Keratinocyte (primary cell): ENCODE measurements at regions not wholly inside any gene's neighbourhood (a gene's known extent, or its start where the extent isn't known, plus 50 kb on each side); places are given as distances from the start of the nearest gene placed in this dataset.

ENCODE experiments used
- DNase-seq: peaks from one replicate; pipeline ENCODE4 v3.0.0-alpha.2; 2011; ENCODE audit warnings: low read depth, missing footprints, low spot score
- FAIRE-seq: peaks from 2 replicates; lab custom pipeline; 2011; peaks lifted over from hg19 to GRCh38; lab: Jason Lieb, UNC
- H2AFZ ChIP-seq: 2 replicates; pipeline ENCODE4 v1.6.0; 2012; ENCODE audit warnings: low read length, control low read depth, inconsistent platforms; ENCODE audit not compliant: control insufficient read depth
- H3K27ac ChIP-seq: 2 replicates; pipeline ENCODE4 v1.5.1; 2011; ENCODE audit warnings: low read length; ENCODE audit not compliant: control insufficient read depth, insufficient read depth
- H3K27me3 ChIP-seq: 3 replicates; pipeline ENCODE4 v1.6.0; 2011; ENCODE audit warnings: low read length; ENCODE audit not compliant: control insufficient read depth, insufficient read depth; ENCODE audit errors: extremely low read depth
- H3K36me3 ChIP-seq, 2 experiments: 2 replicates in 1 of 2; 3 replicates in 1 of 2; pipeline ENCODE4 v1.5.1; 2011; ENCODE audit warnings: low read length in 2 of 2, mild to moderate bottlenecking in 1 of 2; ENCODE audit not compliant: control insufficient read depth in 2 of 2, insufficient read depth in 2 of 2; ENCODE audit errors: extremely low read depth in 1 of 2
- H3K4me1 ChIP-seq: 3 replicates; pipeline ENCODE4 v1.5.1; 2011; ENCODE audit warnings: low read length; ENCODE audit not compliant: control insufficient read depth, insufficient read depth; ENCODE audit errors: extremely low read depth
- H3K4me2 ChIP-seq: 3 replicates; pipeline ENCODE4 v1.6.0; 2011; ENCODE audit warnings: low read depth, low read length; ENCODE audit not compliant: control insufficient read depth, insufficient read depth; ENCODE audit errors: extremely low read depth
- H3K4me3 ChIP-seq, 3 experiments: fragments of 200-600 bp in 1 of 3; sonication (generic) in 1 of 3; 2 replicates in 2 of 3; 3 replicates in 1 of 3; pipeline ENCODE4 v1.5.1; 2011 to 2016; ENCODE audit warnings: low read length in 3 of 3, mild to moderate bottlenecking in 3 of 3, control low read depth in 2 of 3, inconsistent platforms in 1 of 3, low read depth in 1 of 3, mixed read lengths in 1 of 3, mixed run types in 1 of 3, moderate library complexity in 1 of 3; ENCODE audit not compliant: control insufficient read depth in 2 of 3, insufficient read depth in 2 of 3; ENCODE audit errors: extremely low read depth in 1 of 3
- H3K79me2 ChIP-seq: 2 replicates; pipeline ENCODE4 v1.6.0; 2012; ENCODE audit warnings: low read length; ENCODE audit not compliant: control insufficient read depth, insufficient read depth
- H3K9ac ChIP-seq: 3 replicates; pipeline ENCODE4 v1.6.0; 2011; ENCODE audit warnings: low read length; ENCODE audit not compliant: control insufficient read depth, insufficient read depth; ENCODE audit errors: extremely low read depth
- H3K9me1 ChIP-seq: 3 replicates; pipeline ENCODE4 v1.6.0; 2011; ENCODE audit warnings: low read length; ENCODE audit not compliant: control insufficient read depth, insufficient read depth; ENCODE audit errors: extremely low read depth
- H3K9me3 ChIP-seq: 2 replicates; pipeline ENCODE4 v1.5.1; 2012; ENCODE audit warnings: low read depth, low read length; ENCODE audit not compliant: control insufficient read depth
- H4K20me1 ChIP-seq: 3 replicates; pipeline ENCODE4 v1.6.0; 2011; ENCODE audit warnings: low read length; ENCODE audit not compliant: control insufficient read depth, insufficient read depth; ENCODE audit errors: extremely low read depth
- CTCF ChIP-seq, 3 experiments: IDR thresholded peaks in 1 of 3; conservative IDR thresholded peaks in 1 of 3; optimal IDR thresholded peaks in 1 of 3; 2 replicates in 2 of 3; 3 replicates in 1 of 3; pipeline versions ENCODE3 to v1.5.1; 2011; ENCODE audit warnings: low read length in 3 of 3, mild to moderate bottlenecking in 3 of 3, moderate library complexity in 2 of 3, control low read depth in 1 of 3, inconsistent platforms in 1 of 3; ENCODE audit not compliant: insufficient read depth in 2 of 3; ENCODE audit errors: extremely low read depth in 1 of 3
- EZH2 ChIP-seq: IDR thresholded peaks from one replicate; pipeline ENCODE4 v1.6.1; 2012; ENCODE audit warnings: inconsistent platforms, mild to moderate bottlenecking, low read length, moderate library complexity
- dilution Hi-C: fragments of 300-500 bp; cut with MboI; formaldehyde crosslinking; loops from one replicate; pipeline ENCODE4 v1.7.0; 2020; ENCODE audit warnings: low sequenced_read_pairs; ENCODE audit not compliant: extremely low pct_ligation_motif_present

GRCh38 chr4:154143720-154144119 is 347.9 kb downstream of the DCHS2 start:
- dilution Hi-C loops = no loop called here
- FAIRE-seq (no peak), DNase-seq (no peak)
- no peaks in the 10 kb centered on the region for H3K9me3 ChIP-seq
- H3K79me2 ChIP-seq = no peaks in the 10 kb centered on the region
- H3K9me1 ChIP-seq = no peaks in the 10 kb centered on the region
- H2AFZ ChIP-seq = no peak overlapping the region
- no peak overlapping the region for H3K4me2 ChIP-seq
- H4K20me1 ChIP-seq = no peaks in the 10 kb centered on the region
- no peaks in the 10 kb centered on the region for H3K36me3 ChIP-seq
- no peak overlapping the region for H3K27ac ChIP-seq
- TF ChIP-seq EZH2 (no peak), CTCF (optimal IDR thresholded peaks at IDR 0.05 in 1 of 3, IDR thresholded peaks at IDR 0.05 in 1 of 3, conservative IDR thresholded peaks at IDR 0.05 in 1 of 3; ENCODE audit: extremely low read depth in 1 of 3, insufficient read depth in 2 of 3, low read length in 3 of 3) (no peak)
- H3K9ac ChIP-seq = no peak overlapping the region
- H3K4me3 ChIP-seq = no peak overlapping the region
- no peaks in the 10 kb centered on the region for H3K4me1 ChIP-seq
- no peaks in the 10 kb centered on the region for H3K27me3 ChIP-seq

GRCh38 chr4:154142664-154143063 is 348.9 kb downstream of the DCHS2 start:
- no peak overlapping the region for H3K9ac ChIP-seq
- H3K27me3 ChIP-seq = no peaks in the 10 kb centered on the region
- H2AFZ ChIP-seq = no peak overlapping the region
- H3K4me2 ChIP-seq = no peak overlapping the region
- H3K9me1 ChIP-seq = no peaks in the 10 kb centered on the region
- FAIRE-seq = no peak
- DNase-seq = no peak
- dilution Hi-C loops = no loop called here
- no peaks in the 10 kb centered on the region for H3K9me3 ChIP-seq
- H4K20me1 ChIP-seq = no peaks in the 10 kb centered on the region
- H3K4me1 ChIP-seq = no peaks in the 10 kb centered on the region
- no peak overlapping the region for H3K27ac ChIP-seq
- H3K36me3 ChIP-seq = no peaks in the 10 kb centered on the region
- no peak for TF ChIP-seq EZH2
- no peak for TF ChIP-seq CTCF (optimal IDR thresholded peaks at IDR 0.05 in 1 of 3, IDR thresholded peaks at IDR 0.05 in 1 of 3, conservative IDR thresholded peaks at IDR 0.05 in 1 of 3; ENCODE audit: extremely low read depth in 1 of 3, insufficient read depth in 2 of 3, low read length in 3 of 3)
- no peak overlapping the region for H3K4me3 ChIP-seq
- no peaks in the 10 kb centered on the region for H3K79me2 ChIP-seq
